K562 (cell line): ENCODE measurements at regions not wholly inside any gene's neighbourhood (a gene's known extent, or its start where the extent isn't known, plus 50 kb on each side); places are given as distances from the start of the nearest gene placed in this dataset.

ENCODE experiments used
- BRD4 ChIP-seq: fragments of 200-600 bp; sonication (generic); IDR thresholded peaks from 2 replicates; pipeline ENCODE4 v1.6.1; 2017; ENCODE audit warnings: inconsistent platforms
- NFXL1 ChIP-seq: fragments of 450-650 bp; formaldehyde crosslinking; IDR thresholded peaks from 2 replicates; pipeline ENCODE4 v1.4.0; 2021; ENCODE audit warnings: mild to moderate bottlenecking
- ZBTB40 ChIP-seq, 2 experiments: fragments of 450-650 bp in 1 of 2; sonication (generic) in 1 of 2; formaldehyde crosslinking in 1 of 2; IDR thresholded peaks; 2 replicates each; pipeline versions ENCODE4 v1.7.1 to v1.9.0; 2016 to 2022; ENCODE audit warnings: inconsistent platforms in 1 of 2, mild to moderate bottlenecking in 1 of 2, missing genetic modification reagents in 1 of 2
- ZNF41 ChIP-seq: fragments of 250-450 bp; sonication (Bioruptor Pico); conservative IDR thresholded peaks from 2 replicates; pipeline ENCODE4 v1.4.0; 2020; ENCODE audit warnings: mild to moderate bottlenecking

GRCh38 chr6:150313781-150314180, 55.0 kb upstream of the IYD start (continued):
- TF ChIP-seq ZBTB40 (IDR thresholded peaks at IDR 0.05) (no peak), ZBTB40 (CRISPR knock-in tag; IDR thresholded peaks at IDR 0.05) (no peak), ZNF41 (CRISPR knock-in tag) (no peak), NFXL1 (CRISPR knock-in tag) (no peak), BRD4 (no peak)
